H1 (cell line): ENCODE measurements at regions not wholly inside any gene's neighbourhood (a gene's known extent, or its start where the extent isn't known, plus 50 kb on each side); places are given as distances from the start of the nearest gene placed in this dataset.
"Not testable (repeated sequence)": the region's sequence is repeated elsewhere in the genome, so short reads cannot be mapped to it uniquely, and the experiment has no call there.

Experiments
- CBX8 ChIP-seq: fragments of 300-800, 300-1000 bp; sonication (generic); IDR thresholded peaks from 2 replicates; pipeline ENCODE4 v1.7.1; 2016; ENCODE audit warnings: low read depth, low read length, borderline replicate concordance
- CEBPB ChIP-seq: IDR thresholded peaks from 2 replicates; pipeline ENCODE4 v1.6.1; 2012; ENCODE audit warnings: low read depth, low read length
- CHD1 ChIP-seq: IDR thresholded peaks from 2 replicates; pipeline ENCODE4 v1.6.1; 2012; ENCODE audit warnings: low read depth, low read length, improper control_type of control experiment
- CREB1 ChIP-seq: IDR thresholded peaks from 2 replicates; pipeline ENCODE4 v1.6.1; 2012; ENCODE audit warnings: inconsistent platforms
- CTCF ChIP-seq, 3 experiments: IDR thresholded peaks; 1 replicate in 2 of 3; 2 replicates in 1 of 3; pipeline versions ENCODE4 v1.5.1 to v1.6.1; 2011; ENCODE audit warnings: low read length in 3 of 3, mild to moderate bottlenecking in 3 of 3, inconsistent platforms in 2 of 3, low read depth in 1 of 3, moderate library complexity in 1 of 3; ENCODE audit not compliant: insufficient read depth in 1 of 3; ENCODE audit errors: control extremely low read depth in 1 of 3
- EZH2 ChIP-seq: fragments of 200-600 bp; sonication (generic); IDR thresholded peaks from 2 replicates; pipeline ENCODE4 v1.7.1; 2012; ENCODE audit warnings: low read depth, mild to moderate bottlenecking, moderate library complexity, low read length, inconsistent platforms; ENCODE audit not compliant: severe bottlenecking
- MAFK ChIP-seq: IDR thresholded peaks from 2 replicates; pipeline ENCODE4 v1.6.1; 2012; ENCODE audit warnings: low read depth, mild to moderate bottlenecking, improper control_type of control experiment, low read length
- NRF1 ChIP-seq: IDR thresholded peaks from 2 replicates; pipeline ENCODE4 v1.6.1; 2011; ENCODE audit warnings: mild to moderate bottlenecking, low read depth, low read length, improper control_type of control experiment
- RNF2 ChIP-seq: fragments of 200-900, 300-1000 bp; sonication (generic); IDR thresholded peaks from 2 replicates; pipeline ENCODE4 v1.7.1; 2016; ENCODE audit warnings: borderline replicate concordance, low read depth, mild to moderate bottlenecking, antibody characterized with exemption, low read length; ENCODE audit not compliant: poor library complexity, severe bottlenecking; ENCODE audit errors: missing control alignments
- SP1 ChIP-seq: IDR thresholded peaks from 2 replicates; pipeline ENCODE4 v1.6.1; 2011; ENCODE audit warnings: low read depth, low read length
- SUZ12 ChIP-seq: fragments of 200-600 bp; sonication (generic); IDR thresholded peaks from 2 replicates; pipeline ENCODE4 v1.6.1; 2012; ENCODE audit warnings: mild to moderate bottlenecking, inconsistent platforms, low read length, moderate library complexity, mixed read lengths
- USF2 ChIP-seq: IDR thresholded peaks from 2 replicates; pipeline ENCODE4 v1.6.1; 2011; ENCODE audit warnings: low read length, improper control_type of control experiment

GRCh38 chr2:89985650-89986049 lies 1294.2 kb downstream of the RPIA start:
- not testable (repeated sequence) for TF ChIP-seq CTCF (IDR thresholded peaks at IDR 0.05; ENCODE audit: control extremely low read depth in 1 of 3, insufficient read depth in 1 of 3, low read depth in 1 of 3, low read length in 3 of 3); SP1; SUZ12; CREB1; RNF2; EZH2; MAFK; NRF1; CHD1; CEBPB; USF2; CBX8
